GM18517 (cell line): ENCODE measurements at regions not wholly inside any gene's neighbourhood (a gene's known extent, or its start where the extent isn't known, plus 50 kb on each side); places are given as distances from the start of the nearest gene placed in this dataset.
"Not testable (repeated sequence)": the region's sequence is repeated elsewhere in the genome, so short reads cannot be mapped to it uniquely, and the experiment has no call there.

ENCODE experiments used
- ATAC-seq: cut with Tn5 transposase; IDR thresholded peaks from one replicate; pipeline ENCODE4 v1.9.1; 2021; ENCODE audit warnings: mild to moderate bottlenecking, moderate library complexity; ENCODE audit not compliant: unreplicated experiment

- ATAC-seq, result no peak
These were observed 208.1 kb upstream of the NPVF start for GRCh38 chr7:25436413-25436812.

- ATAC-seq, result no peak
These were observed 209.0 kb upstream of the NPVF start for GRCh38 chr7:25437308-25437707.

DNA sequence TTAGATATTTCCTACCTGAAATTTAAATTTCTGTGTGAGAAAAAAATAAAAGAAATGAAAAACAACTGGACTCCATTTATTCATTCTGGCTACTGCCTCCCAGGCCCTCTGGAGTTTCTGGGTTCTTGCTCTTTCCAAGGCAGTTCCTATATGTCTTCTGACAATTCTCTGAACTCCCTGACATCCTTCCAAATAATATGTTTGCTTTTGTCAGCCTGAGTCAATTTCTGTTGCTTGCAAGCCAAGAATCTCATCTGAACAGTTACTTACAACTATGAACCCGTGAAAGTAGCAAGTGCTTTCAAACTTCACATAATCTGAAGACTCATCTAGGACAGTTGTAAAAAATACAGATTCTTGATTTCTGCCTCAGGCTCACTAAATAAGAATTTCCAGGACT, 216.7 kb upstream of the NPVF start:
- no peak for ATAC-seq

DNA sequence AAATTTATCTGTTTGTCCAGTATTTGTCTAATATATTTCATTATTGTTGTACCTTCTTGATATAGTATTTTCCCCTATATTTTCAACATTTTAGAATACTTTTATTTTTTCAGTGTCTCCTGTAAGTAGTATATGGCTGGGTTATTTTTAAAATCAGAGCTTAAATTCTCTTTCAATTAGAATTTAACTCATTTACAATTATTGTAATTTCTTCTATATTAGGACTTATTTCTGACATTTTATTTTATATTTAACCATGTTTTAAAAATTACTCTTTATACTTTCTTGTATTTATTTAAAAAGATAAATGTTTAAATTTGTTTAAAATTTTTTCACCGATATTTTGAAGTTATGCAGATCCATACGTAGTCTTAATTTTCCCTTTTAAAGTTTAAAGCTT, 220.0 kb upstream of the NPVF start:
- ATAC-seq, result no peak

DNA sequence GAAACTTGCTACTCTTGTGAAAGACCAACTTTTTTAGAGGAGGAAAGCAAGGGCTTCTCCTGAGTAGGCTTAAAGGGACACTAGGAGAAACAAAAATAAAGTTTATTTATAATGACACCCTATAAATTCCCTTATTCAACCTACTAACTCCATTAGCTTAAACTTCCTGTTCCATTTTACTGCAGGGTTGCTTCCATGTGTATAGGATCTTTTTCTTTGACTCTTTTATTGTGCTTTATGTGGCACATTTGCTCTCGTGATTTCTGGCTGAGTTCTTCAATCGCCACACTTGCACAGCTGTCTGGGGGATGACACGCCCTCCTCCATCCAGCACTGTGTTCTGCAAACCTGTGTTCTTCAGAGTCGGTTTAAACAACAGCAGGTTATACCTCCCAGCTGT, 225.7 kb upstream of the NPVF start:
- ATAC-seq, result no peak

DNA sequence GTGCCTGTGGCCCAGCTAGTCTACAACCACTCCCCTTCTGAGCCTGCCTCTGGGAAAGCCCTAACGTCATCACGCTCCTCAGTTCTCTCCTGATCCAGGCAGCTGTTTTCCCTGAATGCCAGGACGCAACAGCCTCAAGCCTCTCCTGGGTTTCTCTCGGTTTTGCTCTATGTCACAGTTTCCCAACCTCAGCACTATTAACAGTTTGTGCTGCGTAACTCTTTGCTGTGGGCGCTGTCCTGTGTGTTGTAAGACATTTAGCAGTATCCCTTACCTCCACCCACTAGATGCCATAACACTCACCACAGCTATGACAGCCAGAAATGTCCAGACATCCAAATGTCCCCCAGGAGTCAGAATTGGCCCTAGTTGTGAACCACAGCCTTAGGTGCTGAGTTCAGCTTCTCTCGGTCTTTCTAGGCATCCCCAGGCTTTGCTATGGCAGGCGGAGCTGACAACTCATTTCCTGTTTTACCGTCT, 226.3 kb upstream of the NPVF start:
- no peak for ATAC-seq

GRCh38 chr7:25455683-25456251, 227.5 kb upstream of the NPVF start:
- no peak for ATAC-seq

DNA sequence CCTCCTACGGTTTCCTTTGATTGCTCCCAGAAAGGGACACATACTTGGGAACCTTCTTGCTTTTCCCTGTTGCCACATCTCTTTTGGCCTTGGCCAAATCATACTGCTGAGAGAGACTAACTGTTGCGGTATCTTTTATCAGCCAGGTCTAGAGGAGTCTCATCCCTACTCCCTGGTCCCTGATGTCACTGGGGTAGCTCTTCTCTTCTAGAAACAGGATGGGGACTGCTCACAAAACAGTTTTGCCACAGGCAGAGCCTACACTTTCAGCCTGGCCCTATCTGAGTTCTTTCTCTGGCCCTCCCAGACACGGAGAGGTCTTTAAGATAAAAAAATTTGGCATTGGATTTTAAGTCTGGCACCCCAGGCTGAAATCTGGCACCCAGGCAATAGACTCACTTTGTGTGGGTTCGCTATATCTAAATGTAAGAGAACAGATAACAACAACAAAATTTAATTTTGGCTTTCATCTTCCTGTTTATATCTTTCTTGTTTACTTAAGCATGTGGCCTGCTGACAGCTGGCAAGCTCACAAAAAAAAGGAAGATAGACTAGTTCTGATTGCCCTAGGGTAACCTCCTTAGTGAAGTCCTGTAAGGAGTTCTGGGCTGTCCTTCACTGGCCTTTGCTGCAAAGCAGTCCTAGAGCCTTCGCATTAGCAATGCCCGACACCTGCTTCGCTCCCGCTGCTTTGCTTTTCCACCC, 228.3 kb upstream of the NPVF start:
- ATAC-seq, result no peak

DNA sequence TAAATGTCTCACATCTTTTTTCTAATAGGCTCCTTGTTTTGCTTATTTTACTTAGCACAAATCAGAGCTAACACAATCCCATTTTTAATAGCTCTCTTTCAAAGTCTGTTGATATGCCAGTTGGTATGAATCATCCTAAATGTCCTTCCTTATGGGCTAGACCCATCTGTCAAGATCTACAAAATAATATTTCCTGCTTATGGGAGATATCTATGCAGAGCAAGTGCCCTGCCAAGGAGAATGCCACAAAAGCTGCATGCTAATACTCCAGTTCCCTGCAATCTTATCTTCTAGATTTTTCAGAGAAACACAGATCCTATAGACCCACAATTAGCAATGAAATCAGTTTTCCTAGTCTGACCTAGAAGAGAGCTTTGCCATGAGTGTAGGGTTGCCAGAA, 230.8 kb upstream of the NPVF start:
- no peak for ATAC-seq

- no peak for ATAC-seq
These were observed 232.1 kb upstream of the NPVF start for GRCh38 chr7:25460433-25460832.

DNA sequence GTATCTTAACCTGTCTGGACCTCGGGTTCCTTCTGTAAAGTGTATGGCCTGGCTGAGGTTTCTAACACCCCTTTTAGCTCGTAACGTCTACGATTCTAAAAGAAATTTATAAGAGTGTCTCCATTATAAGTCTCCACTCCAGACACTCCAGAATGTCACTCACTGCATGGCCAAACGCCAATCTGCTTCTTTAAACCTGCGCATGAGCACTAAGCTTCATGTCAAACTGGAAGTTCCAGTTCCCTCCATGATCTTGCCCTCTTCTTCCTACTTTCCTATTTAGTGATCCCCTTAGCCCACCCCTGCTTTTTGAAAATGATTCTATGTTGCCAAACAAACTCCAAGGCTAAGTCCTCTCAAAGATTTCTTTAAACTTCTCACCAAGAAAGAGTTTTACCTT, 241.4 kb upstream of the NPVF start:
- no peak for ATAC-seq

GRCh38 chr7:25476863-25477499, 248.7 kb upstream of the NPVF start:
- ATAC-seq, result no peak

- ATAC-seq, result not testable (repeated sequence)
These were observed 249.9 kb upstream of the NPVF start for GRCh38 chr7:25478221-25478620.

DNA sequence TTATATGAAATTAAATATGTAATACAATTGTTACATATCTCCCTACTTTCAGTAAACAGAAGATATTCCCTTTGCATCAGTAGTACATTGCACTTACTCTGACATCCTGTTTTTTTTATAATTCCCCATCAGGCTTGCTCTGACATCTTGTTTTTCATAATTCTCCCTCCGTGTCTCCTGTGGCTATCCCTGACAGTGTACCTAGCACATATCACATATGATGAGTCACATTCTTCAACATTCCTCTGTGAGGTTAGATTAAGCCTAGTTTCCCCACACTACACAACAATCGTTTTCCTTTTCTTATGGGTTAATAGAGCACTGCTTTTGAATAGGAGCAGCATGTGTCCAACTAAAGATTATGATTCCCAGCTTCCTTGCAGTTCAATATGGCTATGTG, 250.6 kb upstream of the NPVF start:
- ATAC-seq, result no peak

DNA sequence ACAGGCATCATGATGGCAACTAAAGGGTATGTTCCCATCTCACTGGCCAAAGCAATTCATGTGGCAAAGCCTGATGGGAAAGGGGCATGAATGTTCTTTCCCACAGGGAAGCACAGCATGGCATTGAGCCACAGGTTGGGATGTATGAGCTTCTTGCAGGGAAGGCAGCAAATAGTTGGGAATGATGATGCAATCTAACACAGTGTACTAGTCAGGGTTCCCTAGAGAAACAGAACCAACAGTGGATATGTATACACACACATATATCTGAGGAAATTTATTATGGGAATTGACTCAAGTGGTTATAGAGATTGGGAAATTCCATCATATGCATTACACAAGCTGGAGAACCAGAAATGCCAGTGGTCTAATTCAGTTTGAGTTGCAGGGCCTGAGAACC, 253.6 kb upstream of the NPVF start:
- ATAC-seq, result no peak

GRCh38 chr7:25482631-25483030, 254.3 kb upstream of the NPVF start:
- ATAC-seq, result no peak

- ATAC-seq, result no peak
These were observed 256.7 kb upstream of the NPVF start for GRCh38 chr7:25485026-25485425.

DNA sequence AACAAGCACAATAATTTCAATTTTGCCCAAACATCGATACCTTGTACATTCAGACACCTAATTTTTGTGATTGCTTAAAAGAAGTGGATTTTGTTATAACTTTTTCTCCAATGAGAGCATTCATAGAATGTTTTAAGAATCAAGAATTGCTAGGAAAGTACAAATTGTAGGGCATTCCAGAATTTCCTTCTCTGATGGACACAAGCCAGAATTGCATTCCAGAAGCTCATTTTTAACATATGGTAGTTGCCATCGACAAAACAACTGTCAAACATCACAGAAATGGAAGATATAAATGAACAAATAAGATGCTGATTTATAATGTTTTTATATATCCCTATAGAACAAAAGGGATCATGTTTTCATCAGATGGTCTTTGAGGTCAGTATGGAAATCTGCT, 258.4 kb upstream of the NPVF start:
- no peak for ATAC-seq

DNA sequence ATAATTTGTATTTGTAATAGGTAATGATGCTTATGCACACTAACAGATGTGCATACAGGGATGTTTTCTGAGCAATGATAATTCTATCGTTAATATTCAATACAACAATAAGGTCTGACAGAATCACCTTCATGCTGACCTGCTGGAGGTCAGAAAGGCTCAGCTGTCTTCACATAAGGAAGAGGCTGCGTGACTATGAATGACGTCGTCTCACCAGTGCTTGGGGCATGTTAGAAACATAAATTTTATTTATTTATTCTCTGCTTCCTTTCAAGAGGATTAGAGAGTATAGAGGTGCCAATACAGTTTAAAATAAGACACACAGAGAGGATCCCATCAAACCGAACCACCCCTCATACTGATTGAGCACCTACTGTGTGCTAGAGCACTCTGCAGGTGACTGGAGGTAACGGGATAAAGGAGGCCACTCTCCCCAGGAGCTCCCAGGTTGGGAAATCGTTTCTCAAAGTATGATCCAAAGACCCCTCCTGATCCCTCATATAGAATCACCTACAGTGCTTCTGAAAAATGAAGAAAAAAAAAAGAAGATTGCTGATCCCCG, 265.6 kb upstream of the NPVF start:
- no peak for ATAC-seq

- ATAC-seq, result no peak
These were observed 266.6 kb upstream of the NPVF start for GRCh38 chr7:25494896-25495295.

DNA sequence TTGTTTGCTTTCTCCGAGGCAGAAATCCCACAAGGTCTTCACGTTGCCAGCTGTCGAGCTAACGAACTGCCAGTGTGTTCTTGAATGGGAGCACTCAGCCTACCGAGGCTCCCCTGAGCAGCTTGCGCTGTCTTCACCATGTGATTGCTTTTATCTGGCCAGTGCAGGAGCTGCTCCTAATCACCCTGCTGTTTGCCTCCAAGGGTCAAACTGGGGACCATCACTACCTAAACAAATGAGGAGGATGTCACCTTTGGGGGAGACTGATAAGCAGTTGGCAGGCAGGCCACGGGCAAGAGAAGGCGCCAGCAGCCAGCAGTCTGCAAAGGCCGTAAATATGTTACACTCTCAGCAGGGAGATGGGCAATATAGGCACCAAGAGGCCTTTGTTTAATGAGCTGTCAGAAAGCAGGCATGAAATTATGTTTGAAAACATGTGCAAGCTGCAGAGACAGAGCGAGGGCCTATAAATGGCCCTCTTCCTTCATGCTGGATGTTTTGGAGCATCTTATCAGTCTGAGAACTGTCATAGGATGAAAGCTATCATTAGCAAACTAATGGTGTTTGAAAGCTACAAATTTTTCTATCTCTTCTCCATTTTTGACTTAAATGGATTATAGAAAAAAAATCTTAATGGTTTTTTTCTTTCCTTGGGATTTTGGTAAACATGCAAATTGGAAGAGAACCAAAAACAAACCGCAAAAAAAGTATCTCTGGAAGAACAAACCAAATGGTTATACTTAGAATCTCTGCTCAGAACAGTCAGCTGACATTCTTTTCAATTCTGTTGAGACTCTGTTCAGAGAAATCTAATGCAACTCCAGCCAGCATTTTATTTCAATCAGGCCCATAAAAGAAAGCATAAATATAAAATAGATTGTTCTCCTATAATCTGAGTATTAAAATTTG, 267.3 kb upstream of the NPVF start:
- no peak for ATAC-seq
